ENCODE measurements at regions not wholly inside any gene's neighbourhood (a gene's known extent, or its start where the extent isn't known, plus 50 kb on each side); places are given as distances from the start of the nearest gene placed in this dataset.

DNA sequence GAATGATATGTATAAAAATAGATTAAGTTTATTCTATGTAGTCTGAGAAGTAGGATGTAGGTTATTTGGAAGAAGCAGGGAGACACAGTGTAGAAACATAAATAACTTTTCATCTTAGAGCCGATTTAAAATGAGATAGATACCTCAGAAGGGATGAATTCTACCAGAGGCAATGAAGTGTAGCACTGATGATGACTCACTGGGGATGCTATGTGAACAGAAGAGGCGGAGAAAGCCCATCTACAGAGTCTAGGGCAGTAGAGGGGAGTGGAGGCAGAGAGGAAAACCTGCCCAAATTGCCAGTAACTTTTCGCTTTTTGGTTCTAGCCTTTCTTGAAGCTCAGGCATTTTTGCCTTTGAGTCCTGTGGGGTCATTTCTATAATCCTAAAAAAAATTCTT lies 451.8 kb downstream of the ATP23 start:
- TF ChIP-seq JUND (IDR thresholded peaks at IDR 0.05), result peak; percentile 37; the same call in 1 of the 2 replicates
- TF ChIP-seq USF1 (IDR thresholded peaks at IDR 0.05; ENCODE audit: borderline replicate concordance, low read depth), result no peak
- peak; percentile 63; the same call in 1 of the 2 replicates for TF ChIP-seq FOSL2 (IDR thresholded peaks at IDR 0.05; ENCODE audit: borderline replicate concordance, low read depth)
- no peak overlapping the region for H3K4me3 ChIP-seq (ENCODE audit: low read depth in 2 of 2, low read length in 1 of 2)
- H3K4me1 ChIP-seq (ENCODE audit: control insufficient read depth in 1 of 2, insufficient read depth in 2 of 2, low read depth in 1 of 2, low read length in 1 of 2), result no peaks in the 10 kb centered on the region
- WGBS (ENCODE audit: low lambda C conversion rate), result 16% methylated on average over 3 of the region's 3 CpGs
- ChIA-PET CTCF (interaction anchor here (2.2 kb wide), 1 partner anchor 12 kb away, joined by 6 read pairs; no protein-coding TSS in a partner anchor), POLR2A (no interaction called here)
- H3K9me2 ChIP-seq, result no peaks in the 10 kb centered on the region
- no peaks in the 10 kb centered on the region for H3K27me3 ChIP-seq (ENCODE audit: insufficient read depth)
- no peak overlapping the region for H3K4me2 ChIP-seq
- H3K27ac ChIP-seq (ENCODE audit: low read depth in 2 of 2, low read length in 1 of 2), result no peak overlapping the region
- H3K36me3 ChIP-seq (replicated peaks in 1 of 2; ENCODE audit: control insufficient read depth in 1 of 2, insufficient read depth in 2 of 2, low read length in 1 of 2), result no peaks in the 10 kb centered on the region
- H3F3A ChIP-seq (replicated peaks; ENCODE audit: insufficient read depth), result no peaks in the 10 kb centered on the region
- no peaks in the 10 kb centered on the region for H4K20me1 ChIP-seq (ENCODE audit: insufficient read depth)
- DNase-seq, result no peak
- no peaks in the 10 kb centered on the region for H3K9me3 ChIP-seq
- peak overlapping the region; percentile 16; the same call in 1 of the 2 replicates for H2AFZ ChIP-seq (ENCODE audit: low read depth)
- no peaks in the 10 kb centered on the region for H3K79me2 ChIP-seq (ENCODE audit: insufficient read depth)
- no peak overlapping the region for H3K9ac ChIP-seq

DNA sequence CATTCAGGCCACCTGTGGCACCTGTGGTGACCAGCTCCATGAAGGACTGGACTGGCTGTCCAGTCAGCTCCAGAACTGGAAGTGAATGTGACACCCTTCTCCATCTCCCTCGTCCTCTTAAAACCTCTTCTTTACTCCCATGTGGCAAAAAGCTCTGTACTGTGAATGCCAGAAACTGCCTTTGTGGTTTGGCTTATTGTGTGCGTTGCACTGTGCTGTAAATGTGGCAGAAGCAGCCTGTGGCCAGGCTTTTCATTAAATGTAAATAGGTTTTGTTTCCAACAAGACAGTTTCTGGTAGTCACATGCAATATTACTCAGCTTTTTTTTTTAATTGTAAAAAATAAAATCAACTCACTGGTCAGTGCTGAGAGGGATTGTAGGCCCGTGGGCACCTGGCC lies 453.7 kb downstream of the ATP23 start:
- POLR2A ChIA-PET, result no interaction called here
- no peaks in the 10 kb centered on the region for H3K4me1 ChIP-seq (ENCODE audit: control insufficient read depth in 1 of 2, insufficient read depth in 2 of 2, low read depth in 1 of 2, low read length in 1 of 2)

More for the DNA sequence above, 453.7 kb downstream of the ATP23 start:
- Histone ChIP-seq H4K20me1 (ENCODE audit: insufficient read depth) (no peaks in the 10 kb centered on the region), H3K4me3 (ENCODE audit: low read depth in 2 of 2, low read length in 1 of 2) (no peak overlapping the region), H3K79me2 (ENCODE audit: insufficient read depth) (no peaks in the 10 kb centered on the region), H3F3A (replicated peaks; ENCODE audit: insufficient read depth) (no peaks in the 10 kb centered on the region), H3K9me3 (no peaks in the 10 kb centered on the region), H2AFZ (ENCODE audit: low read depth) (no peak overlapping the region), H3K9me2 (no peaks in the 10 kb centered on the region), H3K9ac (no peak overlapping the region), H3K27ac (ENCODE audit: low read depth in 2 of 2, low read length in 1 of 2) (no peak overlapping the region), H3K27me3 (ENCODE audit: insufficient read depth) (no peaks in the 10 kb centered on the region), H3K36me3 (replicated peaks in 1 of 2; ENCODE audit: control insufficient read depth in 1 of 2, insufficient read depth in 2 of 2, low read length in 1 of 2) (no peaks in the 10 kb centered on the region), H3K4me2 (no peak overlapping the region)
- WGBS (ENCODE audit: low lambda C conversion rate), result 19% methylated on average over 3 of the region's 3 CpGs
- TF ChIP-seq YY1 (IDR thresholded peaks at IDR 0.05; ENCODE audit: low read depth), result no peak
- TF ChIP-seq, protein P1, sequence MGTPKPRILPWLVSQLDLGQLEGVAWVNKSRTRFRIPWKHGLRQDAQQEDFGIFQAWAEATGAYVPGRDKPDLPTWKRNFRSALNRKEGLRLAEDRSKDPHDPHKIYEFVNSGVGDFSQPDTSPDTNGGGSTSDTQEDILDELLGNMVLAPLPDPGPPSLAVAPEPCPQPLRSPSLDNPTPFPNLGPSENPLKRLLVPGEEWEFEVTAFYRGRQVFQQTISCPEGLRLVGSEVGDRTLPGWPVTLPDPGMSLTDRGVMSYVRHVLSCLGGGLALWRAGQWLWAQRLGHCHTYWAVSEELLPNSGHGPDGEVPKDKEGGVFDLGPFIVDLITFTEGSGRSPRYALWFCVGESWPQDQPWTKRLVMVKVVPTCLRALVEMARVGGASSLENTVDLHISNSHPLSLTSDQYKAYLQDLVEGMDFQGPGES (IDR thresholded peaks at IDR 0.05; ENCODE audit: low read depth, low read length), result no peak
- TF ChIP-seq JUND (IDR thresholded peaks at IDR 0.05), result no peak
- TF ChIP-seq EZH2phosphoT487 (IDR thresholded peaks at IDR 0.05; ENCODE audit: borderline replicate concordance, low read depth), result no peak
- TF ChIP-seq GABPA (IDR thresholded peaks at IDR 0.05; ENCODE audit: low read depth), result no peak
- no peak for TF ChIP-seq RXRA (IDR thresholded peaks at IDR 0.05; ENCODE audit: borderline replicate concordance, low read depth)
- TF ChIP-seq, protein P2, sequence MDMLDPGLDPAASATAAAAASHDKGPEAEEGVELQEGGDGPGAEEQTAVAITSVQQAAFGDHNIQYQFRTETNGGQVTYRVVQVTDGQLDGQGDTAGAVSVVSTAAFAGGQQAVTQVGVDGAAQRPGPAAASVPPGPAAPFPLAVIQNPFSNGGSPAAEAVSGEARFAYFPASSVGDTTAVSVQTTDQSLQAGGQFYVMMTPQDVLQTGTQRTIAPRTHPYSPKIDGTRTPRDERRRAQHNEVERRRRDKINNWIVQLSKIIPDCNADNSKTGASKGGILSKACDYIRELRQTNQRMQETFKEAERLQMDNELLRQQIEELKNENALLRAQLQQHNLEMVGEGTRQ (IDR thresholded peaks at IDR 0.05; ENCODE audit: borderline replicate concordance, low read depth, low read length), result no peak
- no peak for TF ChIP-seq NFIC (IDR thresholded peaks at IDR 0.05; ENCODE audit: borderline replicate concordance)
- TF ChIP-seq ELF1 (IDR thresholded peaks at IDR 0.05), result no peak
- no peak for TF ChIP-seq TEAD4 (IDR thresholded peaks at IDR 0.05; ENCODE audit: borderline replicate concordance, insufficient read depth)
- TF ChIP-seq FOXJ3 (CRISPR knock-in tag; IDR thresholded peaks at IDR 0.05), result no peak
- CTCF ChIA-PET, result interaction anchor here (0.6 kb wide), 1 partner anchor 15 kb away, joined by 3 read pairs; no protein-coding TSS in a partner anchor
- DNase-seq, result no peak
